GM12872 (cell line): ENCODE measurements at regions not wholly inside any gene's neighbourhood (a gene's known extent, or its start where the extent isn't known, plus 50 kb on each side); places are given as distances from the start of the nearest gene placed in this dataset.

Source experiments
- TF ChIP-seq, protein P1 (sequence below): IDR thresholded peaks from 3 replicates; pipeline ENCODE4 v1.5.1; 2011; ENCODE audit warnings: low read depth, mild to moderate bottlenecking, low read length, moderate library complexity; ENCODE audit not compliant: insufficient read depth

DNA sequence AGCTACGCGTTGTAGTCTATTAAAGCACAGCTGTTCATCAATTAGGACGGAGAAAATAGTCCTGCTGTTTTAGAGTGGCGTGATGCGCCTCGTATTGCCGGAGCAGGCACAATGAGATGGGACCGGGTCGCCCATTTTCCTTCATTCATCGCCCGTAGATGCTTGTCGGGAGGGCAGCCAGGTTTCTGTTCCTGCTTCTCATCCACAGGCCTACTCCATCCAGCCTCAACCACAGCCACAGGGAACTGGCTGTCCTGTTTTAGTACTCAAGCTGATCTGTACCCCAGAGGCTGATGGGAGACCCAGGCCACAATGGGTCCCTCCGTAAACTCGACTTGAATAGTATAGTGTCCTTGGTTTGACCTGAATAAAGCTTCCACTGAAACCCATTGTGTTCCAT, 264.0 kb downstream of the VRK1 start:
- TF ChIP-seq, protein P1, sequence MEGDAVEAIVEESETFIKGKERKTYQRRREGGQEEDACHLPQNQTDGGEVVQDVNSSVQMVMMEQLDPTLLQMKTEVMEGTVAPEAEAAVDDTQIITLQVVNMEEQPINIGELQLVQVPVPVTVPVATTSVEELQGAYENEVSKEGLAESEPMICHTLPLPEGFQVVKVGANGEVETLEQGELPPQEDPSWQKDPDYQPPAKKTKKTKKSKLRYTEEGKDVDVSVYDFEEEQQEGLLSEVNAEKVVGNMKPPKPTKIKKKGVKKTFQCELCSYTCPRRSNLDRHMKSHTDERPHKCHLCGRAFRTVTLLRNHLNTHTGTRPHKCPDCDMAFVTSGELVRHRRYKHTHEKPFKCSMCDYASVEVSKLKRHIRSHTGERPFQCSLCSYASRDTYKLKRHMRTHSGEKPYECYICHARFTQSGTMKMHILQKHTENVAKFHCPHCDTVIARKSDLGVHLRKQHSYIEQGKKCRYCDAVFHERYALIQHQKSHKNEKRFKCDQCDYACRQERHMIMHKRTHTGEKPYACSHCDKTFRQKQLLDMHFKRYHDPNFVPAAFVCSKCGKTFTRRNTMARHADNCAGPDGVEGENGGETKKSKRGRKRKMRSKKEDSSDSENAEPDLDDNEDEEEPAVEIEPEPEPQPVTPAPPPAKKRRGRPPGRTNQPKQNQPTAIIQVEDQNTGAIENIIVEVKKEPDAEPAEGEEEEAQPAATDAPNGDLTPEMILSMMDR: no peak

DNA sequence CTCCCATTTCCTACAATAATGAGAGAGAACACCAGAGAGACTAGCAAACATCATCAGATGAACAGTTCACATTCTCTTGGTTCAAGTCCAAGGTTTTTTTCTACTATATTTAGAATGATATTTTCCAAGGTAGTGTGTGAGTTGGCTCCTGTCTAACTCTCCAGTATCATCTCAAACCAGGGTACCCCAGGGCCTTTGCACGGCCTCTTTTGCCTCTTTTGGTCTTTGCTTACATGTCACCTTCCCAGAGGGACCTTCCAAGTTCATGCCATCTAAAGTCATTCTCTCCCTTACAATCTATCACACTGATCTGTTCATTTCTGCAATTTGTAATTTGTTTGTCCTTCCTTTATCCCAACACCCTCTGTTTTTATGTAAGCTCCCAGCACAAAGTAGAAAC, 264.5 kb downstream of the VRK1 start:
- TF ChIP-seq, protein P1: no peak

DNA sequence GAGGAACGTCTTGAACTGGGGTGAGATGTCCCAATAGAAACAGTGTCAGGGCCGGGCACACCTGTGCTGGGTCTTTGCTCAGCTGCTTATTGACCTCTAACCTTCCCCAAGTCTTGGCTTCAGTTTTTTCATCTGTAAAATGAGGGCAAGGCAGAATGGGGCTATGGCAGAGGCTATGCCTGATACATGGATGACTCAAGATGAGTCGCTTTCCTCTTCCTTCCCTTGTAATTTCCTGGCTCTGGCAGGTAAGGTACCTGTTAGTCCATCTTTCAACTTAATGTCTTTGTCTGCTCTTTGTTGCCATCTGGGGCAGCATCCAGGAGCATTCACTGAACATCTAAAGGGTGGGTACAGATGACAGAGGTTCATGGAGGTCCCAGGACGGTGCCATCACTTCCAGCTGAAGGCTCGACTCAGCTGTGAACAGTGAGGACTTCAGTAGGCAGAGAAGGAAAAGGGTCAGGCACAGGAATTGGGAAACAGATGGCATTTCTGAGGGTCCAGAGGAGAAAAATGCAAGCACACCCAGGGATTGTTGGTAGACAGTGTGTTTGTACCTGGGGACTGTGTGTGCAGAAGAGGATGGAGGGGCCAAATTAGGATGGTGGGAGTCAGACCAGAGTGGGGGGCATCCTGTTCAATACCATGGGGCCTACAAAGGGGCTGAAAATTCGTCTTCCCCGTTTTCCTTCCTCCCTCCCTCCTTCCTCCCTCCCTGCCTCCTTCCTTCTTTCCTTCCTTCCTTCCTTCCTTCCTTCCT, 268.3 kb downstream of the VRK1 start:
- TF ChIP-seq, protein P1: no peak

DNA sequence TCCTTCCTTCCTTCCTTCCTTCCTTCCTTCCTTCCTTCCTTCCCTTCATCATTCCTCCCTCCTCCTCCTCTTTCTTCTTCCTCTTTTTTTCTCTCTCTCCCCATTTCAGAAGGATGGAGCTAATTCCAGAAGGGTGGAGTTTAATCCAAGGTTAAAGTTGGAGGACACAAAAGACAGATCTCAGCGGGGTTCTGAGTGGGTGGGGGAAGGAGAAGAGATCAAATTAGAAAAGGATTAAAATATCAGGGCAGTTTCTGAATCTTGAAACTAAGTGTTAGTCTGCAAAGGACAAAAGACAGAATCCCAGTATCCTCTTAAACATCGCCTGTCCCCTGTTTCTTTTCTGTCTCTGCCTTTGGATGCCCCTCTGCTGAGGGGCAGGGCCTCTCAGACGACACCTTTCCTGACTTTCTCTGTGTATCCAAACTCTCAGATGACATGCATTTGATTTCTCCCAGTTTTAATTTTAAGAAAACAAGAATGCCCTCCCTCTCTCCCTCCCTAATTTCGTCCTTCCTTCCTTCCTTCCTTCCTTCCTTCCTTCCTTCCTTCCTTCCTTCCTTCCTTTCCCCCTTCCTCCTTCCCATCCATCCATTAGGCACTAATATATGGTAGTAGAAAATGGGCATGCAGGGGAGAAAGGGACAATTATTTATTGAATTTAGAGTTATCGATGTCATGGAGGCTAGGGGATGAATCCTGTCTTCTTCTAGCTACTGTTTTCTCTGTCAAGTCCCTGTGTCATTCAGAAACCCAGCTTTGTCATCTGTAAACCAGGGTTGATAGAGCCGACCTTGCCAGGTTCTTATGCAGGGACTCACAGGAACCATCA, 269.1 kb downstream of the VRK1 start:
- TF ChIP-seq, protein P1: no peak

DNA sequence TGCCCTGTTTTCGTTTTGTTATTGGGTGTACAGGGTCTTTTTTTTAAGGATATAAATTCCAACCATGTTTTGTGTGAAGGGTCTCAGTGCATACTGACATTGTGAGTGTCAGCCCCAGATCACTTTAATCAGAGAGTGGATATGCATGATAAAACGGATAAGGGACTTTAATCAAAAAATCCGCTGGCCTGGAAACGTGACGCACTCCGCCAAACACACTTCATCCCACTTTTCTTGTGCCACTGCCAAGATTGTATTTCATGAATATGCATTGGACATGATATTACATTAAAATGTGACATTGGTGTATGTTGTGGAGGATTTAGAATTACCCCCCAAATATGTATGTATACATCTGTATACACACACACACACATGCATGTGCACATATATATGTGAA, 273.1 kb downstream of the VRK1 start:
- TF ChIP-seq, protein P1: no peak

DNA sequence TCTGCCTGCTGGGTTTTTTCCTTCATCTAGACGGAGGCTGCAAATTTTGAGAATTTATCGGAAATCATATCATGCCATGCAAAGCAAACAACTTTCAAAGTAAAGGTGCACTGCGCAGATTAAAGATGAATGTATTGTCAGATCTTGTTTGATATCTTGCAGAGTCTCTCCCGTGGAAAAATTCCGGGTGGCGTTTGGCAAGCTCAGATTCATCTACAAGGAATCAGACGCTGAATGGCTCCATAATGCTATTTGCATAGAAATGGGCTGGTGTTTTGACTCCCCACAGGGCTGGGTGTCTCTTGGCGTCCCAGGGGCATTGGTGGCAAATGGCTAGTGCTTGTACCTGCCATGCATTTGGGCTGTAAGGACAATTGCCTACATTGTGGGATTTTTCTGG, 274.0 kb downstream of the VRK1 start:
- TF ChIP-seq, protein P1: no peak

DNA sequence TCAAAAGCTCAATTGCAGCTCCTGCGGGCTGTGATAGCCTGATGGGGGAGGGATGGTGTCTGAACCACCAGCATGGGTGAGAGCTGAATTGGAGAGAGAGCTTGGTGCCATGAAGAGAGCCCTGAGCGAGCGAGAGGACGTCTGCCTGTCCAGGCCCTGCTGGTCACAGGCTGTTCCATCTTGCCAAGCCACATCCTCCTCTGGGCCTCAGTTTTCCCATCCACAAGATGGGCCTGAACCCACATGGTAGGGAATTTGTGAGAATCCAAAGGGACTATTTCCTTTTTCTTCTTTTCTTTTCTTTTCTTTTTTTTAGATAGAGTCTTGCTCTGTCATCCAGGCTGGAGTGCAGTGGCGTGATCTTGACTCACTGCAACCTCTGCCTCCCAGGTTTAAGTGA, 276.4 kb downstream of the VRK1 start:
- TF ChIP-seq, protein P1: no peak
